Panc1 (cell line): ENCODE measurements at regions not wholly inside any gene's neighbourhood (a gene's known extent, or its start where the extent isn't known, plus 50 kb on each side); places are given as distances from the start of the nearest gene placed in this dataset.
A peak's percentile ranks its signal among the peaks of the same experiment; 100 is the strongest.

Experiments
- ATAC-seq: fragments of 200-7000 bp; cut with Tn5 transposase; 2 replicates; pipeline ENCODE4 v1.9.1; 2020; ENCODE audit warnings: mild to moderate bottlenecking, moderate library complexity
- BruUV-seq: library from RNA; stranded (reverse); fragments of 400-500 nt; replicated peaks from 2 replicates; lab custom pipeline; 2021; lab: Mats Ljungman, UMichigan
- CTCF ChIA-PET: fragments of 300-600 bp; sonication (Branson Sonifier 250); formaldehyde crosslinking; loops from one replicate; lab custom pipeline; 2022; ENCODE audit warnings: antibody characterized with exemption; lab: Charles Lee
- POLR2A ChIA-PET: fragments of 300-600 bp; sonication (Branson Sonifier 250); formaldehyde crosslinking; loops from one replicate; lab custom pipeline; 2022; ENCODE audit warnings: antibody characterized with exemption; lab: Charles Lee
- DNase-seq: peaks from one replicate; pipeline ENCODE4 v3.0.0-alpha.2; 2010; ENCODE audit warnings: low read depth, low spot score
- H3K27ac ChIP-seq: 2 replicates; pipeline ENCODE4 v1.5.1; 2011; ENCODE audit warnings: mild to moderate bottlenecking, low read length, inconsistent platforms
- H3K27me3 ChIP-seq: fragments of 200-500 bp; sonication (Bioruptor generic); 2 replicates; pipeline ENCODE4 v1.6.0; 2014; ENCODE audit warnings: low read length, inconsistent platforms; ENCODE audit not compliant: control insufficient read depth, insufficient read depth
- H3K36me3 ChIP-seq: fragments of 200-500 bp; sonication (Bioruptor generic); 2 replicates; pipeline ENCODE4 v1.5.1; 2014; ENCODE audit warnings: inconsistent platforms, mild to moderate bottlenecking, low read length, moderate library complexity; ENCODE audit not compliant: control insufficient read depth, insufficient read depth
- H3K4me1 ChIP-seq: 2 replicates; pipeline ENCODE4 v1.5.1; 2011; ENCODE audit warnings: inconsistent platforms, mild to moderate bottlenecking, low read length, moderate library complexity; ENCODE audit not compliant: control insufficient read depth, insufficient read depth
- H3K4me3 ChIP-seq, 2 experiments: 2 replicates each; pipeline ENCODE4 v1.5.1; 2011 to 2012; ENCODE audit warnings: low read depth in 2 of 2, low read length in 2 of 2, mild to moderate bottlenecking in 2 of 2, inconsistent platforms in 1 of 2, moderate library complexity in 1 of 2
- H3K9me3 ChIP-seq: fragments of 200-500 bp; sonication (Bioruptor generic); 2 replicates; pipeline ENCODE4 v1.5.1; 2014; ENCODE audit warnings: low read depth, mild to moderate bottlenecking, inconsistent platforms, low read length, moderate library complexity; ENCODE audit not compliant: control insufficient read depth, insufficient read depth
- CTCF ChIP-seq: fragments of 450-650 bp; IDR thresholded peaks from 2 replicates; pipeline ENCODE4 v1.5.1; 2017; ENCODE audit warnings: mild to moderate bottlenecking
- POLR2AphosphoS5 ChIP-seq: IDR thresholded peaks from 2 replicates; pipeline ENCODE4 v1.6.1; 2012; ENCODE audit warnings: mild to moderate bottlenecking, low read depth, low read length, moderate library complexity
- SIN3A ChIP-seq: IDR thresholded peaks from 2 replicates; pipeline ENCODE4 v1.6.1; 2012; ENCODE audit warnings: low read depth, mild to moderate bottlenecking, low read length, moderate library complexity, borderline replicate concordance; ENCODE audit not compliant: insufficient read depth
- TCF7L2 ChIP-seq: IDR thresholded peaks from 2 replicates; pipeline ENCODE4 v1.6.1; 2011; ENCODE audit warnings: mild to moderate bottlenecking, low read depth, low read length, inconsistent platforms
- in situ Hi-C: cut with HindIII; loops from 2 replicates; pipeline ENCODE4 v1.10.0; 2016; ENCODE audit warnings: low sequenced_read_pairs, low pct_unique_long_range_greater_than_20kb
- intact Hi-C: fragments of 100-400 bp; cut with micrococcal nuclease; formaldehyde crosslinking; loops from one replicate; pipeline ENCODE4 v1.10.0; 2022; ENCODE audit not compliant: unreplicated experiment
- TF ChIP-seq, protein P1 (sequence below), 2 experiments: IDR thresholded peaks; 2 replicates each; pipeline ENCODE4 v1.6.1; 2011 to 2012; ENCODE audit warnings: low read depth in 2 of 2, control low read depth in 1 of 2, low read length in 1 of 2, mild to moderate bottlenecking in 1 of 2, moderate library complexity in 1 of 2; ENCODE audit not compliant: insufficient read depth in 1 of 2

DNA sequence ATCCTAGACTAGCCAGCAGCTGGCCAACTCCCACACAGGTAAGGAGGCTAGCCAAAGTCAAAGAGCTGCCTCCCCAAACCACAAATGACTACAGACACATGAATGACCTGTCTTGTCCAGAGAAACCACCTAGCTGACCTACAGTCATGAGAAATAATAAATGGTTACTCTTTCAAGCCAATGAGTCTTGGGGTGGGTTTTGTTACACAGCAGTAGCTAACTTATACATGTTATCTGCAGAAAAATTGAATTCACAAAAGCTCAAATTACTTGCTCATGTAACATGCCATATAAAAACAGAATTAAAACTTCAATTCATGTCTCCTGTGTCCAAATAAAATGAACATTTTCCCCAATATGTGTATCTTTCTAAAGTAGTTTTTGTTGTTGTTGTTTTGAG is 307.4 kb upstream of the NR2F2 start:
- Histone ChIP-seq H3K27ac (no peak overlapping the region), H3K4me3 (no peak overlapping the region), H3K4me1 (peaks cover 3% of the 10 kb centered on the region; the same call in 1 of the 2 replicates), H3K9me3 (peaks cover 3% of the 10 kb centered on the region; the same call in 1 of the 2 replicates), H3K27me3 (no peaks in the 10 kb centered on the region), H3K36me3 (no peaks in the 10 kb centered on the region)
- CTCF ChIA-PET: no interaction called here
- POLR2A ChIA-PET: no interaction called here
- ATAC-seq: no peak
- BruUV-seq: no TSS peak
- in situ Hi-C loops: no loop called here
- DNase-seq: no peak
- intact Hi-C loops: no loop called here
- TF ChIP-seq POLR2AphosphoS5: no peak

DNA sequence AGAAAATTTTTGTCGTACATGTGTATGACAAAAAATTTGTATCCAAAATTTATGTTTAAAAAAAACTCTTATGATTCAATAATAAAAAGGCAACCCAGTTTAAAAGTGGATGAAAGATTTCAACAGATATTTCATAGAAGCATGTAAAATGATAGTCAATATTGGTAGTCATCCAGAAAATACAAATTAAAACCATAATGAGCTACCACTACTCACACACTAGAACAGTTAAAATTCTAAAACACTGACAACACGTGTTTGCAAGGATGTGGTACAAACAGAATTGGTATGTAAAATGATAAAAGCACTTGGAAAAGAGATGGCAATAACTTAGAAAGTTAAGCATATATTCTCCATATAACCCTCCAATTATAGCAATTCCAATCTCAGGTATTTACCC is 303.0 kb upstream of the NR2F2 start:
- Histone ChIP-seq H3K27ac (peak overlapping the region; percentile 36; the same call in 1 of the 2 replicates), H3K4me3 (no peak overlapping the region), H3K36me3 (no peaks in the 10 kb centered on the region), H3K27me3 (no peaks in the 10 kb centered on the region), H3K9me3 (peaks cover 3% of the 10 kb centered on the region; the same call in 1 of the 2 replicates), H3K4me1 (peaks cover 3% of the 10 kb centered on the region; the same call in 1 of the 2 replicates)
- intact Hi-C loops: no loop called here
- CTCF ChIA-PET: no interaction called here
- in situ Hi-C loops: no loop called here
- ATAC-seq (no peak), DNase-seq (no peak)
- no TSS peak for BruUV-seq
- TF ChIP-seq SIN3A: no peak
- TF ChIP-seq CTCF: no peak
- TF ChIP-seq POLR2AphosphoS5: no peak
- POLR2A ChIA-PET: no interaction called here

DNA sequence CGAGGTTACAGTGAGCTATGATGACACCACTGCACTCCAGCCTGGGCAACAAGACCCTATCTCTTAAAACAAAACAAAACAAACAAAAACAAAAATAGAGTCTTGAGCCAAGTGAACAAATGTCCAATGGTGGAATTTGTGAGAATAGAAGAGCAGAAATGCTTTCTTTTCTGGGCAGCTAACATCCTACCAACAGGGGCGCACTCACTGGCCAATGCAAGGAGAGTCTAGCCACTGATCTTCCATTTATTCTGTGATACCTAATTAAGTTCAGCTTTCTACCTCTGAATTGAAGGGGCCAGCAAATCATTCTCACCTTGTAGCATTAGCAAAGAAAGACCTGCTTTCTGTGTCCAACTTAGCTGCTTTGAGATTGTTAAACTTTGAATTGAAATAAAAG is 301.9 kb upstream of the NR2F2 start:
- peak; percentile 20; the same call in 1 of the 2 replicates for TF ChIP-seq CTCF
- TF ChIP-seq, protein P1, sequence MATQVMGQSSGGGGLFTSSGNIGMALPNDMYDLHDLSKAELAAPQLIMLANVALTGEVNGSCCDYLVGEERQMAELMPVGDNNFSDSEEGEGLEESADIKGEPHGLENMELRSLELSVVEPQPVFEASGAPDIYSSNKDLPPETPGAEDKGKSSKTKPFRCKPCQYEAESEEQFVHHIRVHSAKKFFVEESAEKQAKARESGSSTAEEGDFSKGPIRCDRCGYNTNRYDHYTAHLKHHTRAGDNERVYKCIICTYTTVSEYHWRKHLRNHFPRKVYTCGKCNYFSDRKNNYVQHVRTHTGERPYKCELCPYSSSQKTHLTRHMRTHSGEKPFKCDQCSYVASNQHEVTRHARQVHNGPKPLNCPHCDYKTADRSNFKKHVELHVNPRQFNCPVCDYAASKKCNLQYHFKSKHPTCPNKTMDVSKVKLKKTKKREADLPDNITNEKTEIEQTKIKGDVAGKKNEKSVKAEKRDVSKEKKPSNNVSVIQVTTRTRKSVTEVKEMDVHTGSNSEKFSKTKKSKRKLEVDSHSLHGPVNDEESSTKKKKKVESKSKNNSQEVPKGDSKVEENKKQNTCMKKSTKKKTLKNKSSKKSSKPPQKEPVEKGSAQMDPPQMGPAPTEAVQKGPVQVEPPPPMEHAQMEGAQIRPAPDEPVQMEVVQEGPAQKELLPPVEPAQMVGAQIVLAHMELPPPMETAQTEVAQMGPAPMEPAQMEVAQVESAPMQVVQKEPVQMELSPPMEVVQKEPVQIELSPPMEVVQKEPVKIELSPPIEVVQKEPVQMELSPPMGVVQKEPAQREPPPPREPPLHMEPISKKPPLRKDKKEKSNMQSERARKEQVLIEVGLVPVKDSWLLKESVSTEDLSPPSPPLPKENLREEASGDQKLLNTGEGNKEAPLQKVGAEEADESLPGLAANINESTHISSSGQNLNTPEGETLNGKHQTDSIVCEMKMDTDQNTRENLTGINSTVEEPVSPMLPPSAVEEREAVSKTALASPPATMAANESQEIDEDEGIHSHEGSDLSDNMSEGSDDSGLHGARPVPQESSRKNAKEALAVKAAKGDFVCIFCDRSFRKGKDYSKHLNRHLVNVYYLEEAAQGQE (IDR thresholded peaks at IDR 0.05; ENCODE audit: insufficient read depth in 1 of 2, low read depth in 2 of 2, low read length in 1 of 2): no peak
- no peak for TF ChIP-seq TCF7L2
- no peak for TF ChIP-seq SIN3A
- no peak for TF ChIP-seq POLR2AphosphoS5
- intact Hi-C loops (no loop called here), in situ Hi-C loops (no loop called here)
- no peak overlapping the region for H3K4me3 ChIP-seq
- peaks cover 3% of the 10 kb centered on the region; the same call in 1 of the 2 replicates for H3K4me1 ChIP-seq
- ChIA-PET CTCF (interaction anchor here (1.1 kb wide), 1 partner anchor 299 kb away, joined by 6 read pairs; no protein-coding TSS in a partner anchor), POLR2A (no interaction called here)
- no peak for DNase-seq
- no peak for ATAC-seq
- no peaks in the 10 kb centered on the region for H3K27me3 ChIP-seq
- H3K36me3 ChIP-seq: no peaks in the 10 kb centered on the region
- no TSS peak for BruUV-seq
- H3K27ac ChIP-seq: no peak overlapping the region
- no peaks in the 10 kb centered on the region for H3K9me3 ChIP-seq
